GM12874 (cell line): ENCODE measurements at regions not wholly inside any gene's neighbourhood (a gene's known extent, or its start where the extent isn't known, plus 50 kb on each side); places are given as distances from the start of the nearest gene placed in this dataset.

Source experiments
- CTCF ChIP-seq: IDR thresholded peaks from 2 replicates; pipeline ENCODE4 v1.5.1; 2011; ENCODE audit warnings: low read depth, mild to moderate bottlenecking, control low read depth, low read length, moderate library complexity; ENCODE audit not compliant: insufficient read depth

DNA sequence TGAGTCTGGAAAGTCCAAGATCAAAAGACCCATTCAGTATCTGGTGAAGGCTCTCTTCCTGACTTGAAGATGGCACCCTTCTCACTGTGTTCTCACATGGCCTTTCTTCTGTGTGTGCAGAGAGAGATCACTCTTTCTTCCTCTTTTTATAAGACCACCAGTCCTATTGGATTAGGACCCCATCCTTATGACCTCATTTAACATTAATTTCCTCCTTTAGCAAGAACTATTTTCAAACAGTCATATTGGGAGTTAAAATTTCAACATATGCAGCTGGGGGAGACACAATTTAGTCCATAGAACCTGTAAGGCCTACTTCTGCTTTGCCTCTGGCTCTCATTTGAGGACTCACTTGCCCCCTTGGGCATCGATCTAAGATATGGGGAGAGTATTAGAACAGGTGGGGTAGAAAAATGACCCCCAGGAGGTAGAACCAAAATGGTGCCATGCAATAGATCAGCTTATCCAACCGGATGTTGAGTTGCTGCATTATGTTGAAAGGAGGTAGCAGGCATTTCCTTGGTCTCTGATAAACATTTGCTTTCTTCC, 78.4 kb upstream of the ATXN1 start:
- TF ChIP-seq CTCF = no peak

DNA sequence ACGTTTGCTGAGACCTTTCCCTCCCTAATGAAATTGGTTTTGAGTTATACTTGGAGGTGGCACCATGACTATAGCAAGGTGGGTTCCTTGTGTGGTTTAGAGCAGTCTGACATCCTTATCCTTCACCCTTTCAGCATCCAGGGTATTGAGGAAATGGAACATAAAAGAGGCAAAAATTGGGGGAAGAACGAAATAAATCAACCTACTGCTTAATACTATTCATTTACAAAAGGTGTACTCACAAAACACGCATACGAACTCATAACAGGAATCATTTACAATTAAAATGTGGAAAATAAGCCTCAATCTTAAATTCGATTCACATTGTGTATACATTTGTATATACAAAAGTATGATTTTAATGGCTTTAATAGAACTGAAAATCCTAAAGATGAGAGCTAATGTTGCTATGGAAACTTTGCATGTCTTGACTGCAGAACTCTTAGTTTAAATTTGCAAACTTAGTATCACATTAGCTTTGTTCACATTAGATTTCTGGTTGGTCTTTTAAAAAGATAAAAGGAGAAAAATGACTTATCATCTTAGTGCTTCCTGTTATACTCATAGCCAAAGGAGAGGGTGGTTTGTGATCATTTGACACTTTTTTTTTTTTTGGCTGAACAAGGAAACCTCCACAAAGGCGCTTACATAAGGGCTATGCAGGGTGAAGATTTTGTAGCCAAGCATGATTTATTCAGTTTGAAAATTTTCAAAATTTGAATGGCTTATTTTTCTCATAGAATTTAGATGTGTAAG, 76.1 kb upstream of the ATXN1 start:
- TF ChIP-seq CTCF = no peak

DNA sequence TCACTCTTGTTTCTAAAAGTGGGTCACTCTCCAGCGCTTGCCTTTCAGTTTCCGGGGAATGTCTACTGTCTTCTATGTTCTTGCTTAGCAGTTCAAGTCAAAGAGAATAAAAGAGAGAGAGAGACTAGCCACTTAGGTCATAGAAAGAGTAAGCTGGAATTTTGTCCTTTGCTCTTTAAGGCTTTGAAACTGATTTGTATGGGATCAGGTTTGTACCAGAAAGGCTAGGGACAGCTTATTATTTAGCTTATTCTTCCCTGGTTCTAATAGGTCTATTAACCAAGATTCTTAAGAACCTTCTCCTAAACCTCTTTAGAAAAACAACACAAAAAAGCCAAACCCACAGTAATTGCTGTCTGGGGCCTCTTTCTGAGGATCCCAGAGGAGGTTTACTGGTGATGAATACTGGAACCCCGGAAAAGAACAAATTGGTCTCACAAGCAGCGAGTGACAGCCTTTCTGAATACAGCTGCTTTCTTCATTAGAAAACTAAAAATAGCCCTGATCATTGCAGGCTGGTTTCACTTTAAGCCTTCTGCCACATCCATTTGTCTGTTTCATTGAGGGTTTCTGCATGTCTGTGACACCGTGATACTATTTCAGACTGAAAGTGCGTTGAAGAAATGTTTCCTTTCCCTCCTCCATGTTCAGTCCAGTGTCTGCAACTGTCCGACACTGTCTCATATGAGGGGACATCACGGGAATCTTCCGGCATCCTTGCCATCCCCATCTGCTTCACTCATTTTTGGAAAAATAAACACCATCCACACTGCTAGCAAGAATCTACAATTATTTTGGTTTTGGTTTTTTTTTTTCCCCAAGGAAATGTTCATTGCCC, 75.1 kb upstream of the ATXN1 start:
- no peak for TF ChIP-seq CTCF

DNA sequence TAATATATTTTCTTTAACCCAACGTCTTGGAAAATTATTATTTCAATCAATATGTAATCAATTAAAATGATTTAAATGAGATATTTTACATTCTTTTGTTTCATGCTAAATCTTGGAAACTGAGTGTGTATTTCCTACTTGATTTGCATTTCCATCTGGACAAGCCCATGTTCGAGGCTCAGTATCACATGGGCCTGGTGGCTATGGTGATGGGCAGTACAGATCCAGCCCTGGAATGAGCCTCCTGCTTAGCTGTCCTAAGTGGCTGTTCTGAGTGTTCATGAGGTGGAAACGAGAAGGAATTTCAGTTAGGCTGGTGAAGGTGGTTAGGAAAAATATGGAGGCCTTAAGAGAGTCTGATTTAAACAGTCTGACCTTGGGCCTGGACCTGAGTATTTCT, 73.0 kb upstream of the ATXN1 start:
- no peak for TF ChIP-seq CTCF

DNA sequence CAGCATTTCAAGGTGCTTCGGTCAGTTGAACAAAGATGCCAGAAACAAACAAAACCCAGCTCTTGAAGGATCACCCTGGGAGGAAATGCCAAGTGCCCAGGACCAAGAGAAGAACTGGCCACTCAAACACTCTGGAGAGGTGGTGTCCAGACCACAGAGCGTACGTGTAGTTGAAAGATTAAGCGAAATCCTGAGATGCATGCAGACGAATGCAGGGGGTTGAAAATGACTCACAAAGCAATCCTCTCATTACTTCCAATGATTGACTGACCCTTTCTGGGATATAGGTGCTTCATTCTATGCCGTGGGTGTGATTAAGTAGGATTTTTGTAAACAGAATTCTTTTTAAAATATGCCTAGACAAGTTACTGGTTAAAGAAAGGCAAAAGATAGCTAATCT, 71.5 kb upstream of the ATXN1 start:
- TF ChIP-seq CTCF = no peak

DNA sequence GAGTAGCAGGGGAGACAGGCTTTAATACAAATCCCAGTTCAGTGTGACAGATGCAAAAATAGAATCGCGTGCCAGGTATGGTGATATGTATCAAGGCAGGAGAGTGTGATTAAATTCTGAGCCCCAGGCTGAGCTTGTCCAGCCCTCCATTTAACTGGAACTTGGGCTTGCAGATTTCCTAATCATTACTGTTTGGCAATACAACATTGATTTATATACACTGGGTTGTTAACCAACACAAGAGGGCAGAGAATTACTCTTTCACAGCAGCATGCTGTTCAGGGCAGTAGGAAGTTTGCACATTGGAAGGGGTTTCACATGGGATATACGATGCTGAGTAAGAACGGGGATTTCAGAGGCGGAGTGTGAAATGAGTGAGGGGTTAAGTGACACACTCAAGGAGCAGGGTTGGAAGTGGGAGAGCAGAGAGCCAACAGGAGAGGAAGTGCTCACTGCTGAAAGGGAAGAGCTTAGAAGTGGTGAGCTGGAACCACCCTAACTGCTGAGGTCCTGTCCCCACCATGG, 70.8 kb upstream of the ATXN1 start:
- no peak for TF ChIP-seq CTCF

DNA sequence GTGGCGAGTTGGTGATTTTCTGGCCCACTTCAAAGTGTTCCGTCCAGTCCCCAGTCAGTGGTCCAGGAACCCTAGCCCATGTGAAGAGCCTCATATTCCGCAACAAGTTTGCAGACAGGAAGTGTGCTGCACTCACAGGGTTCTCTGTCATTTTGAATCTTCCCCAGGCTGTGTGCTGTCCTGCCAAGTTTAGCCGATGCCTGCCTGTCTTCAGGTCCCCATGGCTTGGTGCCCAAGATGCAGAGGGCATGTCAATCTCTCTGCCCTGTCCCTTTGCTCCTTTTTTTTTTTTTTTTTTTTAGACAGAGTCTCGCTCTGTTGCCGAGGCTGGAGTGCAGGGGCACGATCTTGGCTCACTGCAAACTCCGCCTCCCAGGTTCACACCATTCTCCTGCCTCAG, 69.9 kb upstream of the ATXN1 start:
- TF ChIP-seq CTCF = no peak
